NOMO-1 treated with dmso at 0.1 percent for 144 hours (cell line): ENCODE measurements at regions not wholly inside any gene's neighbourhood (a gene's known extent, or its start where the extent isn't known, plus 50 kb on each side); places are given as distances from the start of the nearest gene placed in this dataset.

Source experiments
- DNase-seq: peaks from one replicate; lab custom pipeline; 2025; ENCODE audit not compliant: unreplicated experiment; lab: John Stamatoyannopoulos, UW

GRCh38 chr5:81856948-81857928, 106.3 kb upstream of the SSBP2 start:
- DNase-seq: peak; percentile 35

GRCh38 chr5:81855591-81855990, 104.7 kb upstream of the SSBP2 start:
- no peak for DNase-seq

GRCh38 chr5:81854915-81855314, 104.0 kb upstream of the SSBP2 start:
- DNase-seq: no peak

DNA sequence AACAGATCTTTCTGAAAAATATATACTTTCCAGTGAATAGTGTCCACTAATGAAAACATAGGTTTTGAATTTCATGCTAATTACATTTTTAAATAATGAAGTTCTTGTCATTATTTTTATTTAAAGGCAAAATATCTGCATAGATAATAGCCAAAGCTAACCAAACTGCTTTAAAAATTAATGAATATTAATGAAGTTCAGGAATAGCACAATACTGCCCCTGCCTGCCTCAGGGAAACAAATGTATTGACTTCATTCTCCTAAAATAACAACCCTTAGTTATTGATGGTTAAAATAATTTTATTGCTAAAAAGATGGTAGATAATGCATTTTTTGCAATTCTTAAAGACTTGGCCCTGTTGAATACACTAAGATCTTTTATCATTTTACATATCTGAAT, 103.6 kb upstream of the SSBP2 start:
- DNase-seq: no peak

DNA sequence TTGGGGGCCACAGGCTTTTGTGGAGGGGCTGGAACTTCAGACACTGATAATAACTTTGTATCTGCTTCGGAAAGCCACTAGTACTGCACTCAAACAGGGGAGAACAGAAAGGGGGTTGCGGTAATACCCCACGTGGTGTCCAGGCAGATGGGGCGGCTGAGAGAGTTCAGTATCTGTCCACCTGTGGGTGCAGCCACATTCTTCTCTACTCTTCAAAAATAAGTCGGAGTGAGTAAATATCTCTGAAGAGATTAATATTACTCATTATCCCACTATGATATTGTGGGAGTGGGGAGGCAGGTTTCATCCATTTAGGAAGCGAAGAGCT, 102.1 kb upstream of the SSBP2 start:
- no peak for DNase-seq

GRCh38 chr5:81852291-81853029, 101.6 kb upstream of the SSBP2 start:
- no peak for DNase-seq

DNA sequence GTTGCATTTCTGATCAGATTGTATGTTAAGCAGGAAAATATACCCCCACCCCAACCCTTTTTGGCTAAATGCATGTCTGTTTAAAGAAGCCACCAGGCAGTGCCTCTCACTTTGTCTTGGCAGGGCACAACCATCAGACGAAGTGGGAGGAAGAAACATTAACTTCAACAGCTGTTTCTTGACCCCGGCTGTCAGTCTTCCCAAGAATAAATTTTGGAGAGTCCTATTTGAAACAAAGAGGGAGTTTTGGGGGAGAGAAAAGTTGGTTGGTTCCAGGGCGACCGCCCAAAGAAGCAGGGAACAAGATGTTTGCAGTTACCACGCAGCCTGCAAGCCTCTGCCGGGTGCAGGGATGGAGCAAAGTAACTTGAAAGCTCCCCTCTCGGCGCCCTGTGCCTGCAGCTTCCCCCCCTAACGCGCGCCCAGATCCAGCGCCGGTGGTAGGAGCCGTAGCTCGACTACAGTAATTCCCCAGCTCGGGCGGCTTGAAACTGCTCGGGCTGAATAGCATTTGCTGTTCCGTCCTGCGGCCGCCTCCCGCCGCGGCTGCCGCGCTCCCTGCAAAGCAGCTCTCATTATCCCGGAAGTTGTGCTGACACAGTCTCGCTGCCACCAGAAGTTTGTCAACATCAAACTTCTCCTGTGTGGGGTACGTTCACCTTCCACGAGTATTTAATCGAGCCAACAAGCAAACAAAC, 100.7 kb upstream of the SSBP2 start:
- peak; percentile 93 for DNase-seq

- no peak for DNase-seq
These were observed 99.8 kb upstream of the SSBP2 start for GRCh38 chr5:81850501-81851357.

- DNase-seq: no peak
These were observed 99.0 kb upstream of the SSBP2 start for GRCh38 chr5:81849770-81850367.

GRCh38 chr5:81848362-81848880, 97.5 kb upstream of the SSBP2 start:
- no peak for DNase-seq

GRCh38 chr5:81846301-81846700, 95.4 kb upstream of the SSBP2 start:
- no peak for DNase-seq

DNA sequence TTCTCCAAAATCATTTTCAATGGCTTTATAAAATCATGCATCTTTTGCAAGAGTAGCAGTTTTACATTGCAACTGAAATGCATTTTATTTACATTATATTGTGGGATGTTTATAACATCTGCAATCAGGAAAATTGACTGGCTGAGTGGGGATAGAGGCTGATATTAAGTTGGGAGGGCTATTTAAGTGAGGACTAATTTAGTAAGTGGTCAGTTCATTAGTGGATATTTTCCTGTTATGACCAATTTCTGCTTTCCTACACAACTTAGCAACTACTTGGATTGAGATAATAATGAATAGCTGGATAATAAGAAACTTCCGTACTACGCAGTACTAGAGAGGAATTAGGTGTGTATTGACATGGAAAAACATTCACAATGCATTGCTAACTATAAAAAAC, 92.9 kb upstream of the SSBP2 start:
- DNase-seq: no peak

DNA sequence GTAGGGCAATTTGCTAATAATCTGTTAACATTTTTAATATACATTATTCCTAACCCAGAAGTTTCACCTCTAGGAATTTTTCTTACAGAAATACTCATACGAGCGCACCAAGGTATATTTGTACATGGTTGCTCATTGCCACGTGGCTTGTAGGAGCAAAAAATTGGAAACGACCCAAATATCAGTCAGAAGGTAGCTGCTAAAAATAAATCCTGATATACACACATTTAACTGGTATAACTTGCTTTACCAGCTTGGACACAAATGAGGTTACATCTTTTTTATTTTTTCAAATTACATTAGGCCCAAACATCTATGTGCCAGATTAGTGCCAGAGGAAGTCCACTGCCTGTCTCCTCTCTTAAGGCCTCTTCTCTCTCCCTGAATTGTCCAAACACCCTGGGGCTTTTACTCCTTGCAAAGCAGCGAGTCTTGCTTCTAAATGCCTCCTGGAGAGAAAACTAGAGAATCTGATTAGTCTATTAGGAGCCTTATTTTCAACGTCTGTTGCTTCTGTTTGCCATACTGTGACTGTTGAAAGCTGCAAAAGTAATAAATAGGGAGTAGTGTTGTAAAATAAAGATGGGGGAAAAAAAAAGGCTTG, 92.0 kb upstream of the SSBP2 start:
- DNase-seq: no peak

- no peak for DNase-seq
These were observed 88.1 kb upstream of the SSBP2 start for GRCh38 chr5:81839034-81839433.

- no peak for DNase-seq
These were observed 87.5 kb upstream of the SSBP2 start for GRCh38 chr5:81838307-81838906.

DNA sequence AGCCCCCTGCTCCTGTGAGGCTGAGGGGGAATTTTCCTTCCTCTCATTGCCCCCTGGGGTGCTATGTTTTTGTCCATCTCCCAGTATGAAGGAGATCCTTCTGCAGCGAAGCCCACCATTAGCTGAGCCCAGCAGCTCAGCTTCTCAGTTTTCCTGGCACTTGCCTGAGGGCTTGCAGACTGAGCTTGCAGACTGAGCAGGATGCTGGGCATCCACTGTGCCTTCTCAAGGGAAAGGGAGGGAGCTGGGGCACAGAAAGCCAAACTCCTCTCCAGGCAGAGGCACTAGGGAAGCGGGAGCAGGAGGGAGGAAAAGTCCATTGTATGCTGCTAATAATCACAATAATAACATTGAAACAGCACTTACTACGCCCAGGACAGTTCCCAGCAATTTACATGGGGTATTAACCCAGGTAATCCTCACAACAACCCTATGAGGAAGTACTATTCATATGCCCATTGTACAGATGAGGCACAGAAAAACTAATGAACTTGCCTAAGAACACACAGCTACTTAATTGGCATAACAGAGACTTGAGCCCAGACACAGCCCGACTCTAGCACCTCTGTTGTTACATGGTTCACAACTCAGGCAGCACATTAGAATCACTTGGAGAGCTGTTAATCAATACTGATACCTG, 86.9 kb upstream of the SSBP2 start:
- no peak for DNase-seq

GRCh38 chr5:81835814-81836367, 85.0 kb upstream of the SSBP2 start:
- no peak for DNase-seq

DNA sequence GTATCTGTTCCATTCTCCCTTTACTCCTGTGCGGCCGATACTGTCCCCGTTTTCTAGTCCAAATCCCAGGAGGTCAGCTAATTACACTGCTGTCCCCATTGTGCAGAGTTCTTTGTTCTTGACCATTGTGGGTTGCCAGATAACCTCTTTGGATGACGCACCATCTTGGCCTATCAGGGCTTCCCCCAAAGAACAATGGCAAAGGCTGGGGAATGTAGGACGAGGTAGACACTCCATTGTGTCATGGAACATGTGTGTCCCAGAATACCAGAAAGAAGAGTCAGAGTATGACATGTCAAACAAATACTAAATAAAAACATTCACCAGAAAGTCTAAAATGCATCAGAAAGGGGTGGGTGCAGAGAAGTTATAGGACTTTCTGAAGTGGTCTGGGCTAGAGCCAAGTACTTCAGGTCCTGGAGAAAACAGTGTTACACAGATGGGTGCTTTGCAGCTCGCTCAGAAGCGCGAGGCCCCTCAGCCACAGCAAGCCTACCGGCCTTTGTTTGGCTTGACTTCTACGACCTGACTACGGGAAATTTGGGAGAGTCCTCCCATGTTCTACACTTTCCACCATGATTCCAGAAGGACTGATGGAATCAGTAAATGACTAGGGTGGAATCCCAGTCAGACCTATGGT, 83.2 kb upstream of the SSBP2 start:
- DNase-seq: no peak
